PC-9 (cell line): ENCODE measurements at regions not wholly inside any gene's neighbourhood (a gene's known extent, or its start where the extent isn't known, plus 50 kb on each side); places are given as distances from the start of the nearest gene placed in this dataset.

Experiments
- CTCF ChIP-seq: fragments of 200-600 bp; sonication (generic); conservative IDR thresholded peaks from 2 replicates; pipeline ENCODE4 v1.6.1; 2017; ENCODE audit warnings: mixed run types, antibody characterized with exemption, mild to moderate bottlenecking, moderate library complexity
- EZH2 ChIP-seq: fragments of 200-600 bp; sonication (generic); IDR thresholded peaks from 2 replicates; pipeline ENCODE4 v1.8.0; 2017; ENCODE audit warnings: antibody characterized with exemption, low read depth

DNA sequence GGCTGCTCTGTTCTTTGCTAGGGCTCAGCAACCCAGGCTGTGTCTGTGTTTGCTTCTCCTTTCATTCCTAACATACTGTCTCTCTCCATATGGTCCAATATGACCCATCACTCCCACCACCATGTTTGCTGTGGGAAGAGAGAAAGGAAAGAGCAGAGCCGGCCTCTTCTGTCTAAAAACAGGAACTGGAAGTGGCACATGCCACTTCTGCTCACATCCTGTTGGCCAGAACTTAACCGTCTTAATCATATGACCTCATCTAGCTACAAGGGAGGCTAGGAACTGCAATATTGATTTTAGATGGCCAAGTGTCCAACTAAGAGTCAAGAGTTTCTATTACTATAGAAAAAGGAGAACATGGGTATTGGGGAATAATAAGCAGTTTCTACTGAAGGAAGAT is 212.5 kb upstream of the CHD6 start:
- TF ChIP-seq CTCF (no peak), EZH2 (no peak)
